ENCODE measurements at regions not wholly inside any gene's neighbourhood (a gene's known extent, or its start where the extent isn't known, plus 50 kb on each side); places are given as distances from the start of the nearest gene placed in this dataset.

DNA sequence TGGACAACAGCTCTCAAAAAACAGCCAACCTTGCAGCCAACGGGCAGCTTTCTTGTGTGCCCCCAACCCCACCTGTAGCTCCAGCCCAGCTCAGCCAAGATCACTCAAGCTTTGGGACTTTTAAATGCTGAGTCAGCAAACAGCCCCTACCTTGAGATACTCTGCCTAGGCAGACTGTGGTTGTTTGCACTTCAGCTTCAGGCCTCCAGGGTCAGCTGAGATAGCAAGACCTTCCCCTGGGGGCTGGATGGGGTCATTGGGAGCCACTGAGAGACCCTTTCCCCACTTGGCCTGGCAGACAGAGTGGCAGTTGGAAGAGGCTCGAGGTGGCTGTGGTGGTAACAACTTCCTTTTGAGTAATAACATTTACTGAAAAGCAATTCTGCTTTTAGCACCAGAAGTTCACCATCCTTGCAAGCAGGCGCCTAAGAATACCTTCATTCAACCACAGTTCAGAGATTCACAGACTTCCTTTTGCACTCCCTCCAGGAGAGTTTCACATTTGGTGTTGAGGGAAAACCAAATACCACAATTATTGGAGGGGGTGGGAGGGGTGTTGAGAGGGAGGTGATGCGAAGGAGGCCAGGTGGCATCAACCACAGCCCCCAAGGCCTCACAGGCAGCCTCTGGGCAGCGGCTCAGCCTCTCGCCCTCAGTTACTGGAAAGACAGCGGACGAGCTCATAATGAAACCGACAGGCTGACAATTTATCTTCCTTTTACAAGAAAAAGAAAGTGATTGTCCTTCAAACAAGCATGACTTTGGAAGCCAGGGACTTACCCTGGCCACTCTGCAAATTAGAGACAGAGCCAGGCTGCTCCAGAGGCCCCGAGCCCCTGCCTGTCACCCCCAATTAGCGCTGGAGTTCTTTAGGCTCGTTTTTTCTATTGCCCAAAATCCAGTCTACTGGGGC, 148.1 kb downstream of the CEBPB start:
- no peak for DNase-seq (ENCODE audit: low read depth in 4 of 4, low spot score in 3 of 4)

GRCh38 chr20:50339466-50339901, 148.9 kb downstream of the CEBPB start:
- DNase-seq (ENCODE audit: low read depth in 4 of 4, low spot score in 3 of 4) = no peak

DNA sequence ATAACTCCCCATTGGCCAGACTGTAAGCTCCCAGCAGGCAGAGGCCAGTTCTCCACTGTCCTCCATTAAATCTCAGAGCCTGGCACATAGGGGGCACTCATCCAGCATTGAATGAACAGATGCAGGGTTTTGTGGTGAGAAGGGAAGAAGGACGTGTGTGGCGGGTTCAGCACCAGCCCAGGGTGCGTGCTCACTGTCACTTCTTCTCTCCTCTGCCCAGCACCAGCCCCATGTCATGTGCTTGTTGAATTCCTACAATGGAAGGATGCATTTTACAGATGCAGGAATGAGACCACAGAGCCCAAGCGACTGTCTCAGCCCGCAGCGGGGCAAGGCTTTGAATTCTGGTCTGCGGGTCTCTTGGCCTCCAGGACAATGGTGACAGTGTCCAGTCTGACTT, 149.9 kb downstream of the CEBPB start:
- DNase-seq (ENCODE audit: low read depth in 4 of 4, low spot score in 3 of 4) = no peak

GRCh38 chr20:50341050-50341449, 150.4 kb downstream of the CEBPB start:
- no peak for DNase-seq (ENCODE audit: low read depth in 4 of 4, low spot score in 3 of 4)

DNA sequence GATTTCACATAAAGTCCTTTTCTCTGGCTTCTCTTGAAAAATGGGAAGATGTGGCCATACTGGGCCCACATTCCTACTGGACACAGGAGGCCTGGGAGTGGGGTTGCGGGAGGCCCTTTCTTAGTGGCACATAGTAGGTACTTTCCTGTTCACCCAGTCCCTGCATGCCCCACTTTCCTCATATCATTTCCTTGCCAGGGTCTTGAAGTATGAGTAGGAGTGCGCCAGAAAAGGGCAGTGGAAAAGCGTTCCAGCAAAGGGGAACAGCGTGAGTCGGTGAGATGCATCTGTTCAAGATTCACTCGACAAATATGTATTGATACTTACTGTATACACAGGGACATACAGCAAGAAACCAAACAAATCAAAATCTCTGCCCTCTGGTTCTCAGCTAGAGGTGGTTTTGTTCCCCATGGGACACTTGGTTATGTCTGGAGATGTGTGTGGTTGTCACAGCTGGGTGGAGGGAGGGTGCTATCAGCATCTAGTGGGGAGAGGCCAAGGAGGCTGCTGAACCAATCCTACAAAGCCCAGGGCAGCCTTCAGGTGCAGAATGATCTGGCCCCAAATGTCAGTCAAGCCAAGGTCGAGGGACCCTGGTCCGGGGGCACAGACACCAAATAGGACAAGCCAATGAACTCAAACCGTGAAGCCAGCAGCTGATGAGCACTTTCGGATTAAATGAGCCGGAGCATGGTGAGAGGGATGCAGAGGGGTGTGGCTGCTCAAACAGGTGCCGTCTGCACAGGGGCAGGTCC, 151.4 kb downstream of the CEBPB start:
- no peak for DNase-seq (ENCODE audit: low read depth in 4 of 4, low spot score in 3 of 4)

- DNase-seq (ENCODE audit: low read depth in 4 of 4, low spot score in 3 of 4) = no peak
These were observed 152.0 kb downstream of the CEBPB start for GRCh38 chr20:50342638-50343102.

DNA sequence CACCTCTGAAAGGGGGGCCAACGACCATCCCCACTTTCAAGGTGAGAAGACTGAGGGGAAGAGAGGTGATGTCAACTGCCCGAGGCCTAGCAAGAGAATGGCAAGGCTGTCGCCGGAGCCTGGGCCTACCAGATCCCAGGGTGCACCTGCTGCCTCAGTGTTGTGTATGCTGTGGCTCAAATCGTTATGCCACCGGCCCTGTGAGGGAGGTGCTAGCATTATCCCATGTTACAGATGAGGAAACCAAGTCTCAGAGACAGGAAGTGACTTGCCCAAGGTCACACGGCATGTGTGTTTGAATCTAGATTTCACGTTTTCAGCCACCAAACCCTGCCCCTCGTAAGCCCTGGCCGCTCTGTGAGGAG, 152.5 kb downstream of the CEBPB start:
- DNase-seq (ENCODE audit: low read depth in 4 of 4, low spot score in 3 of 4) = no peak

- DNase-seq (ENCODE audit: low read depth in 4 of 4, low spot score in 3 of 4) = no peak
These were observed 153.0 kb downstream of the CEBPB start for GRCh38 chr20:50343490-50344179.

DNA sequence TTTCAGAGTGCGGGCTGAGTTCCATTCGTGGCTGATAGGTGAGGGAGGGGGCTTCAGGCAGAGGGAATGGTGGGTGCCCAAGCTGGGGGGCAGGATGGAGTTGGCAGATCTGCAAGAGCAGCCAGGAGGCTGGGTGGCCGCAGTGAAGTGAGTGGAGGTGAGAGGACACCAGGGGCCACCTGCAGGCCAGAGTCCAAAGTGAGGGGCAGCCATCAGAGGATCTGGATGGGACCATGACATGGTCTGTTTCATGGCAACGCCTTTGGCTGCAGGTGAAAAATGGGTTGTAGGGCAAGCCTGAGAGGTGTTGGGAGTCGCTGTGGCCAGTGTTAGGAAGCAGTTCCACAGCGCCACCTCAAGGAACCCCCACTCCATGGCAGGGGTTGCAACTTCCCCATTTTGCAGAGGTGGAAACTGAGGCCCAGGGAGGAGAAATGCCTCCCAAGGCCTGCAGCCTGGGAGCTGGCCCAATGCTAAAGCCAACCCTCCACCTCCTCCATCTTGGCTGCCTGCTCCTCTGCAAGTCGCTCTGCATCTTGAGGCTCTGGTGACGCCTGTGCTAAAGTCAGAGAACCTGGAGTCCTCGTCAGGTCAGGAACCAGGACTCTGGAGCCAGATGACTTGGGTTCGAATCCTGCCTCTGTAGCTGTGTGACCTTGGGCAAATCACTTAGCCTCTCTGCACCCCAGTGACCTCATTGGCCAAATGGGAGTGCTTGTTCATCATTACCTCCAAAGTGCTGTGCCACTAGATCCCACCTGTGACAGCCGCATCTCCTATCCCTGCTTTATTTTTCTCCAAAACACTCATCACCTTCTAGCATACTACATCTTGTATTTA, 153.8 kb downstream of the CEBPB start:
- no peak for DNase-seq (ENCODE audit: low read depth in 4 of 4, low spot score in 3 of 4)

DNA sequence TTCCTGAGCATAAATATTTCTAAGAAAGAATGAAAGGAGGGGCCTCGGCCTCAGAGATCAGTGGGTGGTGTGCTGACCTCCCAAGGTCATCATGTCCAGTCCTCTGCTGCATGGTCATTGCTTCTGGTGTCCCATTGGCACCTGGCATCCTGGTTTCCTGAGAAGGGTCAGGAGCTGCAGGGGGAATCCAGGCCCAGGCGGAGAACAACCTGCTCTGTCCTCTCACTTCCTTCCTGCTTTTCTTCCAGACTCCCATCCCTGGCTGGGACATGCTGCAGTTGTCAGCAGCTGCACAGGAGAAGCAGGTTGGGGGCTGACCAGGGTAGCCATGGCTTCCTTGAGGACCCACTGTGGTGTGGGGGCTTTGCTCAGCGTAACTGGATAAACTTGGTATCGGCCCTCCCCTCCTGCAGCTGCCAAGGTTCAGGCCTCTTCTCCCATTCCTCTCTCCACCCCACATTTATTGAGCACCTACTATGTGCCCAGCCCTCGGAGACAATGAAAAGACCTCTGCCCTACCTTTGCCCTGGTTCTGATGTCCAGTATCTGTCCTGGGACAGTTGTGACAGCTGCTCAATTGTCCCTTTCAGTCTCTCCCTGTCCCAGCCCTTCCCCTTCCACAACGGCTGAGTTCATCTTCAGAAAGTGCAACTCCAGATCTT, 155.2 kb downstream of the CEBPB start:
- DNase-seq (ENCODE audit: low read depth in 4 of 4, low spot score in 3 of 4) = no peak

DNA sequence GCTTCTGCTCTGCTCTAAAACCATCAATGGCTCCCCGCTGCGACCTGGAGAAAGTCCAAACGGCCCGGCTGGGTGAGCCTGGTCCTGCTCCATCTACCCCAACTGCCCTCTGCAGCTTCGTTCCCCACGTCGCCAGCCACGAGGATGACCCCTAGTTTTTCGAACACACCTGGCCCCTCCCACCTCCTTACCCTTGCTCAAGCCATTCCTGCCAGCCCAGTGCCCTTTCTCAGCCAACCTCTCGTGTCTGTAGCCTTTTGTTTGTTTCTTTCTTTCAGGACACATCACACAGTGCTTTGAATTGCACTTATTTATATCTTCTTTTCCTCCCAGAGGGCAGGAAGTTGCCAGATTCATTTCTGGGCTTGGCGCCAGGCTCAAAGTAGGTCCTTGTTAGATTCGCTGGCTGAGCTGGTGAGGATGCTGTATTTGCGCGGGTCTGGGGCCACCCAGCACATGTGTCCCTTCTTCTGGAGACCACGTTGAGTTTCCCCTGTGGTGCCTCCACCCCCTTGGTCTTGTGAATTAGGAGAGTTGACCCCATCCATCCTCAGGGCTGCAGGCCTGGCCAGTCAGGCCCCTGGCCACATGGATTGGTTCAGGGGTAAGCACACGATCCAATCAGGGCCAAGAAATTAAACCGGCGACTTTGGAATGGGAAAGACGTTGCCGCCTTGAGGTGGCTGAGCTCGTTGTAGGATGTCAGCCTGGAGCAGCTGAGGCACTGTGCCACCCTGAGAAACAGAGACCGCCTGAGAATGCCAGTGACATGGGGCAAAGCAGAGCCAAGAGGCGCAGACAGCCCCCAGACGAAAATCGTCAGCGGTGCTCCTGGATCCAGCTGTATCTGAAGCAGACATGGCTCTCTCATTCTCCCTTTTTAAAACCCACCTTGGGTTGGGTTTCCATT, 156.0 kb downstream of the CEBPB start:
- DNase-seq (ENCODE audit: low read depth in 4 of 4, low spot score in 3 of 4) = peak in 1 of 4 donors; percentile 44

DNA sequence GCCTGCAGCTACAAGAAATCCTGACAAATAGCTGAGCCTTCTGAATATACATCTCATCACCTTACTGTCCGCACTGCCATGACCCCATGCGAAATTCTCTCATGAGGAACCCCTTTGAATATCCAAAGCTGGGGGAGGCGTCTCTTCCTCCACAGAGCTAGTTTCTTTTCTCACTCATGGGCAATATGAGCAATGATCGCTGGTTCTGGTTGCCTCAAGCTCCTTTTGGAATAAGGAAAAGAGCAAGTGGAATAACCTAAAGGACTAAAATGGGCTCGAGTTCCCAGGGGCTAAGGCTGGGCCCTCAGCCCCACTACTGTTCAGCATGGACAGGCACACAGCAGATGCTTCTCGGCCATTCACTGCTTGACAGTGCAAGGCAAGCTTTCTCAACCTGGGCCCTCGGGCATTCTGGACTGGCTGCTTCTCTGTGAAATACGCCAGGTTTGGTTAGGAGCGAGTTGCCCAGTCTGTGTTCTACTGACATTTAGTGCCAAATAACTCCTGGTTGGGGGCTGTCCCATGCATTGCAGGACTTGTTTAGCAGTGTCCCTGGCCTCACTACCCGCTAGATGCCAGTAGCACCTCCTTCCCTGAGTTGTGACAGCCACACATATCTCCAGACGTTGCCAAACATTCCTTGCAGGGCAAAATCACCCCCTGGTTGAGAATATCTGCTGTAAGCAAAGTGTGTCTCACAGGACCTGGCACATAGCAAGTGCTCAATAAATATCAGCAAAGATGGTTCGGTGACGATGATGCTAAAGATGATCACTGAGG, 156.8 kb downstream of the CEBPB start:
- no peak for DNase-seq (ENCODE audit: low read depth in 4 of 4, low spot score in 3 of 4)

DNA sequence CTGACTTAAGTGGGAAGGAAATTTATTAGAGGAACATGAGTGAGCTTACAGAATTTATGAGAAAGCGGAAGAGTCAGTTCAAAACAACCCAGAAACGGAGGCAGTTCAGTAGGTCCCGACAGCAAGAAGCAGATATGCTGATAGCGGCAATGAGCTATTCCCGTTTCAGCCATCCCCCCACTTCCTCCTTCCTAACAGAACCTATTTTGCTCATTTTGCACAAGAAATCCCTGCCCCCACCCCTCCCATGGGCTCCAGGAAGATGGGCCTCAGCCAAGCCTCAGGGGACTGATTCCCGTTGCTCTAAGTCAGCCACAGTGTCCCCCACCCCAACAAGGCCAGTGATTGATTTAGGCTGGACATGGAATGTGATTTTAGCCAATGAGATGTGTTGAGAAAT, 157.5 kb downstream of the CEBPB start:
- DNase-seq (ENCODE audit: low read depth in 4 of 4, low spot score in 3 of 4) = no peak

DNA sequence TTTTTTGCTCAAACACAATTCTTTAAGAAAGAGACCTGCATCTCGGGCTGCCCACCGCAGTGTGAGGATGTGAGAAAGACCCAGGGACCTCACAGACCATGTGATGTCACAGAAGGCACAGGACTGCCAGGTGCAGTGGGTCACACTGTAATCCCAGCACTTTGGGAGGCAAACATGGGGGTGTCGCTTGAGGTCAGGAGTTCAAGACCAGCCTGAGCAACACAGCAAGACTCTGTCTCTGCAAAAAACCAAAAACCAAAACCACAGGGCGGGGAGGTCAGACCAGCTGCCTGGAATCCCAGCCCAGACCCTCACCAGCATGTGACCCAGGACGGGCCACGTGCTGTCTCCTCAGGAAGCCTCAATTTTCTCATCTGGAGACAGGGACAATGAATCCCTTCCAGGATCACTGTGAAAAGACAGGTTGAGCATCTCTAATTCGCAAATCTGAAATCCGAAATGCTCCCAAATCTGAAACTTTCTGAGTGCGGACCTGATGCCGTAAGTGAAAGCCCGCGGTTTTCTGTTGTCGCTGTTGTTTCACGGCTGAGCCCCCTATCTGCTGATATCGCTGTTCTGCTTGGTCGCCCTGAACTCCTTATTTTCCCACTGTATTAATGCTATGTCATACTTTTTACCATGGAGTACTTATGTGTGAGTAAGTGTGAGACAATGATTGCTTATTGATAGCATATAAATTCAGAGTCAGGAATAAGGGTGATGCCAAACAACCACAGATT, 159.5 kb upstream of the PTPN1 start:
- no peak for DNase-seq (ENCODE audit: low read depth in 4 of 4, low spot score in 3 of 4)

DNA sequence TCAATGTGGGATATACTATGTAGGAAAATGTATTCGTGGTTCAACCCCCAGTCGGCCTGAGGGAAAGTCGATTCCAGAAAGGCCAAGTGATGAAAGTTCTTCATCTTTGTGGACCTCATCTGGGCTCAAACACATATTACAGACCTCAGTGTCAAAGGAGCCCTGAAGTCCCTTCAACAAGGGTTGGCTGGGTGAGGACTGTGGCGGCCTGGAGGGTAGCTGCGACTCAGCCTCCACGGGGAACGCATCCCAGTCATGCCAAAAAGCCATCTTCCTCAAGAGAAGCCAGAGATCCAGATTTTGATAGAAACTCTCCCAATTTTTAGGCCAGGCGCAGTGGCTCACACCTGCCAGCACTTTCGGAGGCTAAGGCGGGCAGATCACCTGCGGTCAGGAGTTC, 158.6 kb upstream of the PTPN1 start:
- DNase-seq (ENCODE audit: low read depth in 4 of 4, low spot score in 3 of 4) = no peak

- no peak for DNase-seq (ENCODE audit: low read depth in 4 of 4, low spot score in 3 of 4)
These were observed 156.8 kb upstream of the PTPN1 start for GRCh38 chr20:50353289-50353961.

Data from right renal pelvis (tissue), 4 donors.